ENCODE measurements at regions not wholly inside any gene's neighbourhood (a gene's known extent, or its start where the extent isn't known, plus 50 kb on each side); places are given as distances from the start of the nearest gene placed in this dataset.

GRCh38 chr20:6489361-6490171 is 277.9 kb upstream of the BMP2 start (continued):
- TF ChIP-seq ZBTB4 (CRISPR knock-in tag; IDR thresholded peaks at IDR 0.05; ENCODE audit: borderline replicate concordance) (no peak), RXRB (CRISPR knock-in tag; IDR thresholded peaks at IDR 0.05; ENCODE audit: borderline replicate concordance) (no peak), ZNF589 (CRISPR knock-in tag; conservative IDR thresholded peaks at IDR 0.05) (no peak), ZNF570 (CRISPR knock-in tag; IDR thresholded peaks at IDR 0.05; ENCODE audit: borderline replicate concordance) (no peak), ZNF720 (CRISPR knock-in tag; IDR thresholded peaks at IDR 0.05) (no peak), ETV5 (CRISPR knock-in tag; IDR thresholded peaks at IDR 0.05; ENCODE audit: borderline replicate concordance) (no peak), CC2D1A (CRISPR knock-in tag; IDR thresholded peaks at IDR 0.05) (no peak), ZBTB21 (CRISPR knock-in tag; IDR thresholded peaks at IDR 0.05) (peak; percentile 24; the same call in 1 of the 2 replicates), ZNF24 (IDR thresholded peaks at IDR 0.05) (no peak), DNMT3B (CRISPR knock-in tag; conservative IDR thresholded peaks at IDR 0.05) (no peak), ZNF639 (CRISPR knock-in tag; conservative IDR thresholded peaks at IDR 0.05) (no peak), HNRNPL (IDR thresholded peaks at IDR 0.05; ENCODE audit: low read depth, low read length) (no peak), ZNF670 (CRISPR knock-in tag; IDR thresholded peaks at IDR 0.05; ENCODE audit: borderline replicate concordance) (0 out of 2 replicates have a peak, but pooled peaks have one; percentile 35), GPBP1L1 (CRISPR knock-in tag; IDR thresholded peaks at IDR 0.05) (no peak), AHDC1 (CRISPR knock-in tag; IDR thresholded peaks at IDR 0.05; ENCODE audit: borderline replicate concordance) (peak; percentile 18; the same call in 1 of the 2 replicates), ZNF703 (CRISPR knock-in tag; IDR thresholded peaks at IDR 0.05; ENCODE audit: borderline replicate concordance) (no peak), MAZ (IDR thresholded peaks at IDR 0.05; ENCODE audit: borderline replicate concordance, low read depth, low read length) (no peak), MAZ (CRISPR knock-in tag; IDR thresholded peaks at IDR 0.05; ENCODE audit: low read depth) (no peak)
